Activated CD4-positive, alpha-beta T cell treated with anti-CD3 and anti-CD28 coated beads, Interleukin-2, amount 10 ng/mL, durations not matched to agents 24 days and 14 days (primary cell): ENCODE measurements at regions not wholly inside any gene's neighbourhood (a gene's known extent, or its start where the extent isn't known, plus 50 kb on each side); places are given as distances from the start of the nearest gene placed in this dataset.

ENCODE experiments used
- DNase-seq: peaks from one replicate; pipeline ENCODE4 v3.0.0; 2022
- H3K27ac Mint-ChIP-seq: one replicate; pipeline ENCODE4 v1.8.0; 2022; ENCODE audit warnings: mild to moderate bottlenecking, mixed read lengths
- H3K27me3 Mint-ChIP-seq: one replicate; pipeline ENCODE4 v1.8.0; 2022; ENCODE audit warnings: mixed read lengths
- H3K36me3 Mint-ChIP-seq: one replicate; pipeline ENCODE4 v1.8.0; 2022; ENCODE audit warnings: low read depth, mild to moderate bottlenecking, mixed read lengths
- H3K4me1 Mint-ChIP-seq: one replicate; pipeline ENCODE4 v1.8.0; 2021; ENCODE audit warnings: mixed read lengths
- H3K4me3 Mint-ChIP-seq: one replicate; pipeline ENCODE4 v1.8.0; 2022; ENCODE audit warnings: mild to moderate bottlenecking, moderate library complexity, mixed read lengths
- H3K9me3 Mint-ChIP-seq: one replicate; pipeline ENCODE4 v1.8.0; 2021; ENCODE audit warnings: mixed read lengths
- intact Hi-C: fragments of 100-400 bp; cut with micrococcal nuclease; formaldehyde crosslinking; loops from one replicate; pipeline ENCODE4 v1.15.1; 2023

GRCh38 chr22:49551897-49552614 lies 275.6 kb downstream of the BRD1 start:
- peaks cover 4% of the 10 kb centered on the region for H3K36me3 Mint-ChIP-seq
- no peak for DNase-seq
- H3K4me3 Mint-ChIP-seq, result no peak overlapping the region
- intact Hi-C loops, result no loop called here
- no peak overlapping the region for H3K27ac Mint-ChIP-seq
- no peaks in the 10 kb centered on the region for H3K9me3 Mint-ChIP-seq
- H3K27me3 Mint-ChIP-seq, result no peaks in the 10 kb centered on the region
- no peaks in the 10 kb centered on the region for H3K4me1 Mint-ChIP-seq

GRCh38 chr22:49551446-49551845 lies 276.2 kb downstream of the BRD1 start:
- intact Hi-C loops, result no loop called here
- DNase-seq, result no peak

GRCh38 chr22:49550766-49551362 lies 276.8 kb downstream of the BRD1 start:
- no peaks in the 10 kb centered on the region for H3K4me1 Mint-ChIP-seq

More at GRCh38 chr22:49551446-49551845, 276.2 kb downstream of the BRD1 start:
- peaks cover 4% of the 10 kb centered on the region for H3K36me3 Mint-ChIP-seq
- no peak overlapping the region for H3K27ac Mint-ChIP-seq
- H3K4me3 Mint-ChIP-seq, result no peak overlapping the region
- no peaks in the 10 kb centered on the region for H3K9me3 Mint-ChIP-seq
- no peaks in the 10 kb centered on the region for H3K27me3 Mint-ChIP-seq
- no peaks in the 10 kb centered on the region for H3K4me1 Mint-ChIP-seq

GRCh38 chr22:49550141-49550430 lies 277.6 kb downstream of the BRD1 start:
- no peaks in the 10 kb centered on the region for H3K9me3 Mint-ChIP-seq

More at GRCh38 chr22:49550766-49551362, 276.8 kb downstream of the BRD1 start:
- no peak for DNase-seq
- intact Hi-C loops, result no loop called here
- Mint-ChIP-seq H3K36me3 (peaks cover 4% of the 10 kb centered on the region), H3K27me3 (no peaks in the 10 kb centered on the region), H3K27ac (no peak overlapping the region), H3K4me3 (no peak overlapping the region), H3K9me3 (no peaks in the 10 kb centered on the region)

GRCh38 chr22:49549256-49550140 lies 278.2 kb downstream of the BRD1 start:
- Mint-ChIP-seq H3K4me3 (no peak overlapping the region), H3K27ac (no peak overlapping the region), H3K36me3 (peaks cover 4% of the 10 kb centered on the region), H3K27me3 (no peaks in the 10 kb centered on the region), H3K9me3 (no peaks in the 10 kb centered on the region), H3K4me1 (no peaks in the 10 kb centered on the region)
- no peak for DNase-seq
- intact Hi-C loops, result no loop called here

More at GRCh38 chr22:49550141-49550430, 277.6 kb downstream of the BRD1 start:
- no peak for DNase-seq
- intact Hi-C loops, result no loop called here
- Mint-ChIP-seq H3K4me1 (no peaks in the 10 kb centered on the region), H3K36me3 (peaks cover 4% of the 10 kb centered on the region), H3K27ac (no peak overlapping the region), H3K4me3 (no peak overlapping the region), H3K27me3 (no peaks in the 10 kb centered on the region)

GRCh38 chr22:49548356-49549202 lies 279.1 kb downstream of the BRD1 start:
- no peak for DNase-seq
- H3K27ac Mint-ChIP-seq, result no peak overlapping the region
- no peaks in the 10 kb centered on the region for H3K9me3 Mint-ChIP-seq
- no peaks in the 10 kb centered on the region for H3K4me1 Mint-ChIP-seq
- no peak overlapping the region for H3K4me3 Mint-ChIP-seq
- H3K36me3 Mint-ChIP-seq, result peaks cover 4% of the 10 kb centered on the region
- no peaks in the 10 kb centered on the region for H3K27me3 Mint-ChIP-seq
- intact Hi-C loops, result no loop called here

GRCh38 chr22:49547751-49548239 lies 279.9 kb downstream of the BRD1 start:
- Mint-ChIP-seq H3K27me3 (no peaks in the 10 kb centered on the region), H3K4me1 (no peaks in the 10 kb centered on the region), H3K4me3 (no peak overlapping the region), H3K36me3 (peaks cover 4% of the 10 kb centered on the region), H3K27ac (no peak overlapping the region), H3K9me3 (no peaks in the 10 kb centered on the region)
- intact Hi-C loops, result no loop called here
- DNase-seq, result no peak

GRCh38 chr22:49546811-49547585 lies 280.7 kb downstream of the BRD1 start:
- Mint-ChIP-seq H3K27ac (no peak overlapping the region), H3K4me3 (no peak overlapping the region), H3K27me3 (no peaks in the 10 kb centered on the region), H3K4me1 (no peaks in the 10 kb centered on the region), H3K36me3 (peaks cover 4% of the 10 kb centered on the region), H3K9me3 (no peaks in the 10 kb centered on the region)
- no peak for DNase-seq
- intact Hi-C loops, result no loop called here

- Mint-ChIP-seq H3K4me3 (no peak overlapping the region), H3K36me3 (peaks cover 4% of the 10 kb centered on the region), H3K9me3 (no peaks in the 10 kb centered on the region), H3K27me3 (no peaks in the 10 kb centered on the region), H3K27ac (no peak overlapping the region), H3K4me1 (no peaks in the 10 kb centered on the region)
- DNase-seq, result no peak
- intact Hi-C loops, result no loop called here
These were observed 282.1 kb downstream of the BRD1 start for GRCh38 chr22:49545606-49546005.

- Mint-ChIP-seq H3K4me1 (no peaks in the 10 kb centered on the region), H3K36me3 (no peaks in the 10 kb centered on the region), H3K27me3 (no peaks in the 10 kb centered on the region), H3K4me3 (no peak overlapping the region), H3K9me3 (no peaks in the 10 kb centered on the region), H3K27ac (no peak overlapping the region)
- intact Hi-C loops, result no loop called here
- DNase-seq, result no peak
These were observed 283.4 kb downstream of the BRD1 start for GRCh38 chr22:49544286-49544685.

GRCh38 chr22:49543876-49544275 lies 283.8 kb downstream of the BRD1 start:
- Mint-ChIP-seq H3K9me3 (no peaks in the 10 kb centered on the region), H3K4me3 (no peak overlapping the region), H3K27ac (no peak overlapping the region), H3K36me3 (no peaks in the 10 kb centered on the region), H3K4me1 (no peaks in the 10 kb centered on the region), H3K27me3 (no peaks in the 10 kb centered on the region)
- no peak for DNase-seq
- intact Hi-C loops, result no loop called here

- intact Hi-C loops, result no loop called here
- Mint-ChIP-seq H3K27ac (no peak overlapping the region), H3K4me1 (no peaks in the 10 kb centered on the region), H3K36me3 (no peaks in the 10 kb centered on the region), H3K27me3 (no peaks in the 10 kb centered on the region), H3K4me3 (no peak overlapping the region), H3K9me3 (no peaks in the 10 kb centered on the region)
- DNase-seq, result no peak
These were observed 285.9 kb downstream of the BRD1 start for GRCh38 chr22:49541693-49542230.
